CD4-positive, alpha-beta T cell treated with Interleukin-4 for 1 hour (primary cell): ENCODE measurements at regions not wholly inside any gene's neighbourhood (a gene's known extent, or its start where the extent isn't known, plus 50 kb on each side); places are given as distances from the start of the nearest gene placed in this dataset.
"Not testable (repeated sequence)": the region's sequence is repeated elsewhere in the genome, so short reads cannot be mapped to it uniquely, and the experiment has no call there.

Experiments used
- DNase-seq, 2 donors: peaks; one replicate each; pipeline ENCODE4 v3.0.0-alpha.2; 2020 to 2022

DNA sequence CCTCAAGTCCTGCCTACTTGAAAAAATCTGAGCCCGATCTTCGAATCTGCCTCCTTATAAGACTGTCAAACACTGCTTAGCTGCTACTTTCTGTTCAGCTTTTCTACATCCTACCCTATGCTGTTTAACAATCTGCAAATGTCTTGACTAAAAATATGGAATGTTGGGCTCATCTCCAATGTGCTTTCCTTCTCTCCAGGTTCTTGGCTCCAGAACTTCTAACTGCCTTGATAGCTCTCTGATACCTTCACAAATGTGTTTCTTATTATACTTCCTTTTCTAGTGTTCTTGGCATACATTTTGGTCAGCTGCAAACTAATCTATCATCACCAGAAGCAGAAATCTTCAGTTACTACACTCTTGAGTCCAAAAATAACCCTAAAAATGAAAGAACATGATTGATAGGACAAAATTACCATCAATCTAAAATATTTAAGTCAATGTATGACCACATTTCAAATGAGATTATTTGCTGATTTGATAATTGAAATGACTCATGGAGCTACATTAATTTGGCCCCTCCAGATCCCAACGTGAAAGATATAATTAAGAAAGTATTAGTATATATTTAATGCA is 372.3 kb upstream of the MON1B start:
- DNase-seq, result no peak

GRCh38 chr16:76819226-76819916 is 371.6 kb upstream of the MON1B start:
- no peak for DNase-seq

GRCh38 chr16:76824221-76824620 is 366.8 kb upstream of the MON1B start:
- no peak for DNase-seq

DNA sequence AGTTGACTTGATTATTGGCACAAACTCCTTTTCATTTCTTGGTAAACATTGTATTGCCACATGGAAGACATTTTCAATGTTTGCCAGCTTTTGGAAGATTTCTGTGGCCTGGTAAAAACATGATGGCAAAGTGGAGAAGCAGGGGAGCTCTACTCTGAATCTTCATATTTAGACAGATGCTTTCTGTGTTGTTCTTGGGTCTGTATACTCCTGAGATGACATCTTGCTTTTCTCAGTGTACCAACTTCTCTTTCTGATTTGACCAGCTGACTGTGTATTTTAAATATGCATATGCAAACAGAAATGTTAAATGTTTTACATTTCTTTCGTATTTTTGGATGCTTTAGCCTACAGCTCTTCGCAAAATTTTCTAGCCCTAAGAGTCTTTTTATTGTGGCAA is 366.2 kb upstream of the MON1B start:
- no peak for DNase-seq

DNA sequence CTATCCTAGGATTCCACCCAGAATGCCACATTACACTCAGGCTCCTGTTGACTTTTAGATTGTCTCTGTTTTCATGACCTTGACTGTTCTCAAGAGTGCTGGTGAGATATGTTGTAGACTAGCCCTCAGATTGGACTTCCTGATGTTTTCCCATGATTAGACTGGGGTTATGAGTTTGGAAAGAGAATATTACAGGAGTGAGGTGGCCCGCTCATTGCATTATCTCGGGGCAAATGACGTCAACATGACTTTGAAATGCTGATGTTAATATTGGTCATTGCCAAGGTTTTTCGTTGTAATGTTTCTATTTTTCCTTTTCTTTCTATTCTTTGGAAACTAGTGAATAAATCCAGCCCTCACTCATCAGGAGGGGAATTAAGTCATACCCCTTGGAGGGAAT is 355.7 kb upstream of the MON1B start:
- DNase-seq, result no peak

- DNase-seq, result no peak
Measured at GRCh38 chr16:76835779-76836300, 355.1 kb upstream of the MON1B start.

GRCh38 chr16:76837872-76838271 is 353.1 kb upstream of the MON1B start:
- DNase-seq, result no peak

- DNase-seq, result no peak
Measured at GRCh38 chr16:76854234-76854633, 336.8 kb upstream of the MON1B start.

DNA sequence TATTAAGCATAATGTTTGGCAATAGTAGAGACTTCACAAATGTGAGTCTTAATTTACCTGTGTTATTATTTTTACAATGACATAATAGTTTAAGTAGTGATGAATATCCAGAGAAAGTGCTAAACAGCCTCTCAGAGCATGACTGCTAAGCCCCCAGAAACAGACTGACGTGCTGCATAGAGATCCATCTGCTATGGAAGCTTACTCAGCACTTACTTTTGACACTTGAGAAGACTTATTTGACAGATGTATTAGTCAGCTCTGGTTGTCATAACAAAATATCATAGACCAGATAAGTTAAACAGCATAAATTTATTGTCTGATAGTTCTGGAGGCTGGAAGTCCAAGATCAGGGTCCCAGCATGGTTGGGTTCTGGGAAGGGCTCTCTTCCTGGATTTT is 334.9 kb upstream of the MON1B start:
- no peak for DNase-seq

DNA sequence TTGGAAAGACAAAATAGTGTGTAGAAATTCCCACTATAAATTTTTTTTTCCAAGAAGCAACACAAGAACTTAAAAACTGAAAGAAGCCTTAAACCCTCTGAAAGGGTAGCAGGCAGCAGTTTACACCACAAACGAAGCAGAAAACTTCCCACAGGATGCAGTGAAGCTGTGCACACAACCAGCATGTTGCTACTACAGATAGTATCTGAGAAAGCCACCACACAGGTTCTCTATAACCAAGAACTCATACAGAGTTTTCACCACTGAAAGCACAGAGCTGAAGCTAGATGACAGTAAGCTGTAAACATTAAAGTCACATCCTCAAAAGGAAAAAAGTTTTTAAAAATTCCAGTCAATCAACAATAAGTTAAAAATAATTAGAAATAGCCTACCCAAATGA is 333.6 kb upstream of the MON1B start:
- DNase-seq, result no peak

- DNase-seq, result no peak
Measured at GRCh38 chr16:76862901-76863300, 328.1 kb upstream of the MON1B start.

DNA sequence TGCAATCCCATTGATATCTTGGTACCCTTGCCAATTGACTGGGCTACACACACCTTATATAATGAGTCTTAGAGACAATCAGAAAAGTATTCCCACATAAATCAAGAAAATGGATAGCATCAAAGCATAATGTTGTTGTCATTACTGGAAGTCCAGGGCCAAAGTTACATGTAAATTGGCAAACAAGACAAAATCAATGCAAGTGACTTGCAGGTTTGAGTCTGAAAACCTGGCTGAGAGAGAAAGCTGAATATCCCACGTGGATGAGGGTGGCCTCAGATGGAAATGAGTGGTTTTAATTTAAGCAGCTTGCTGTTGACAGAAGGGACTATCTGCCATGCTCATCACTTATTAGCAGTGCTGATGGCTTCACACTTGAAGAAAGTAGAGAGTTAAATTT is 324.0 kb upstream of the MON1B start:
- DNase-seq, result no peak

GRCh38 chr16:76875898-76876297 is 315.1 kb upstream of the MON1B start:
- no peak for DNase-seq

- DNase-seq, result no peak
Measured at GRCh38 chr16:76879420-76879819, 311.6 kb upstream of the MON1B start.

DNA sequence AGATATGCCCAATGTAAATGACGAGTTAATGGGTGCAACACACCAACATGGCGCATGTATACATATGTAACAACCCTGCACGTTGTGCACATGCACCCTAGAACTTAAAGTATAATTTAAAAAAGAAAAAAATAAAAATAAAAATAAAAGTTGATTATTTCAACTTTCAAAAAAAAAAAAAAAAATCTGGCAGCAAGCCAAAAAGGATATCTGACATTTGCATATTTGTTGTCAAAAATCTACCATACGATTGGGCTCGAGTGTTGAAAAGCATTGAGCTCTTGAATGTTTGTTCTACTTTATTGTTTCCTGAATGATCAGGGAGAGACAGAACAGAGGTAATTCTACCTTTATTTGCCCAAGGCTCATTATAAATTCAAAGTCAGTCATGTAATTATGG is 310.5 kb upstream of the MON1B start:
- not testable (repeated sequence) for DNase-seq

DNA sequence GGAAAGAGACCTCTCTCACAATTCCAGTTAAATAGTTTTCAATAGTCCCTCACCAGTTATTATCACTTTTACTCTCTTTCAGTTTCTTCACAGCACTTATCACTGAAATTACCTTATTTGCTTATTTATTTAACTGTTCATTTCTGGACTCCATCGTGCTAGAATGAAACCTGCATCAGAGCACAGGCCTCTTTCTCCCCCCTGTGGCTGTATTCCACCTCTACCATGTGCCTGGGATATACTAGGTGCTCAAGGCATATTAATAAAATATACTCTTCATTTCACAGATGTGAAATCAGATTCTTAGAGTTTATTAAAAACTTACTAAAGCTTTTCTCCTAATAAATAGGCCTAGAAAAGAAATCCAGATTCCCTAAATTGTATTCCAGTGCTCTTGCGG is 308.9 kb upstream of the MON1B start:
- no peak for DNase-seq

DNA sequence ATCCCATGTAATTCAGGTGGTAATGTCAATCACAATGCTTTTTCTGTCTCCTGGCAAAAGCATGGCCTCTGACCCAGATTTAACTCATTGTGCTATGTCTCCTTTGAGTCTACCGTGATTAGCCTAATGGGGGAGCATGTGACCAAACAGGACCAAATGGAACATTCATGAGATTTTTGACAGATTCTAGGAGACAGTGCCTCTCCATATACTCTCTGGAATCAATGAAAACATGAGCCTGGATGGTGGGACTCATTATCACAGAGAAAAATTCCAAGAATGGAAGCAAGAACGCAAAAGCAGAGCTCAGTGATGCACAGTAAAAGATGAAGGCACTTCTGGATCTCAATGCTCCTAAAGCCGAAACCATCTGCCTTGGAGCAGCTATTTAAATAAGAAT is 307.9 kb upstream of the MON1B start:
- DNase-seq, result no peak

DNA sequence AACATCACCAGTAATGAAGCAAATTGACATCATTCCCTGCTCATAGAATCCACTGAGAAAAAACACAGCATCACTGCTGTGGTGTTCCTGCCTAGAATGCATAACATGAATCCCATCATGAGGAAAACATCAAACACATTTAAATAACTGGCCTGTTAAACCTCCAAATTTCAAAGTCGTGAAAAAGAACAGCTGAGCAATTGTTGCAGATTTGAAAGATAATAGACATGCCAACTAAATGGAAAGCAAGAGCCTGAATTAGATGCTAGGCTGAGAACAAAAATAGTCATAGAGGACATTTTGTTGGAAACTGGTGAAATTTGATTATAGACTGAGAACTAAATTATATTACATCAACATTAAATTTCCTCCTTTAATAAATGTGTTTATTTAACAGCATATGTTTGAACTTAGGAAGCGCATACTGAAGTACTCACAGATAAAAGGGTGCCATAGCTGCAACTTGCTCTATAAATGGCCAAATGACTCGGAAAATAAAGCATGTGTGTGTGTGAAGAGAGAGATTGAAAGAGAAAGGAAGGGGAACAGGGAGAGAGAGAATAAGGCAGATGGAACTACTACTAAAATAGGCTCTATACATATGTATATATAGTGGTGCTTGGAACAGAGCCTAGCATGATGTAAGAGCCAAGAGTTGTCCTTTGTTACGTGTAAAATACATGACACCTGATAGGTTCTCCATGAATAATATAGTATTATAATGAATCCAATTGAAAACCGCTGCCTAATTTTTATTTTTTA is 305.0 kb upstream of the MON1B start:
- no peak for DNase-seq

GRCh38 chr16:76897816-76898215 is 293.2 kb upstream of the MON1B start:
- DNase-seq, result no peak

DNA sequence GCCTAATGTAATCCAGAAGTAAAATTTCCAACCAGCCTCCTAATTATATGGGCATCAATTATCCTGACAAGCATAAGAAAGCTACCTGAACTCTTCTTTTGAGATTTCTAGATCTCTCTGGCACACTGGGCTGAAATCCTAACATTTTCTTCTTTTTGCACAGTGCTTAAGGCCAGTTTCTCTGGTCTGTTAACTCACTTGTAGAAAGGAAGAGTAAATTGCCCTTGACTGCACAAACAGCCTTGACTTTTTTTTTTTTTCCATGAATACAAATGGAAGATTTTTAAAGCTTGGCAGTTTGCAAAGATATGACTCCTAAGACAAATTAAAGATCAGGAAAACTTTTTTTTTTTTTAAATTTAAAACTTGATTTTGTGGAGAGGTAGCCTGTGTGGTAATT is 291.2 kb upstream of the MON1B start:
- DNase-seq, result no peak

- DNase-seq, result no peak
Measured at GRCh38 chr16:76900285-76901263, 290.4 kb upstream of the MON1B start.

GRCh38 chr16:76906552-76906951 is 284.4 kb upstream of the MON1B start:
- DNase-seq, result no peak

GRCh38 chr16:76910931-76911330 is 280.1 kb upstream of the MON1B start:
- no peak for DNase-seq
